H9 (cell line): ENCODE measurements at regions not wholly inside any gene's neighbourhood (a gene's known extent, or its start where the extent isn't known, plus 50 kb on each side); places are given as distances from the start of the nearest gene placed in this dataset.

ENCODE experiments used
- DNase-seq: peaks from one replicate; pipeline ENCODE4 v3.0.0-alpha.2; 2017
- H2AFZ ChIP-seq: one replicate; pipeline ENCODE4 v1.6.1; 2013; ENCODE audit warnings: mild to moderate bottlenecking, low read length, control low read depth, moderate library complexity
- H2AK5ac ChIP-seq: 2 replicates; pipeline ENCODE4 v1.6.1; 2013; ENCODE audit warnings: low read length, control low read depth, mixed read lengths; ENCODE audit not compliant: insufficient read length
- H2BK120ac ChIP-seq: one replicate; pipeline ENCODE4 v1.6.1; 2013; ENCODE audit warnings: low read depth, mild to moderate bottlenecking, low read length, control low read depth, inconsistent platforms; ENCODE audit not compliant: poor library complexity, severe bottlenecking
- H2BK12ac ChIP-seq: 2 replicates; pipeline ENCODE4 v1.6.1; 2013; ENCODE audit warnings: low read length, control low read depth, mixed read lengths, low read depth; ENCODE audit not compliant: insufficient read length
- H2BK15ac ChIP-seq: 2 replicates; pipeline ENCODE4 v1.6.1; 2013; ENCODE audit warnings: low read depth, low read length, control low read depth
- H2BK20ac ChIP-seq: one replicate; pipeline ENCODE4 v1.6.1; 2013; ENCODE audit warnings: low read depth, mild to moderate bottlenecking, low read length, control low read depth, inconsistent platforms; ENCODE audit not compliant: poor library complexity, severe bottlenecking
- H2BK5ac ChIP-seq: 2 replicates; pipeline ENCODE4 v1.6.1; 2013; ENCODE audit warnings: low read length, control low read depth, mixed read lengths; ENCODE audit not compliant: insufficient read length
- H3K14ac ChIP-seq: 2 replicates; pipeline ENCODE4 v1.6.1; 2013; ENCODE audit warnings: low read length, control low read depth; ENCODE audit not compliant: insufficient read depth
- H3K18ac ChIP-seq: 2 replicates; pipeline ENCODE4 v1.6.1; 2013; ENCODE audit warnings: low read depth, mild to moderate bottlenecking, mixed read lengths, low read length, control low read depth; ENCODE audit not compliant: insufficient read length
- H3K23ac ChIP-seq: 2 replicates; pipeline ENCODE4 v1.6.1; 2013; ENCODE audit warnings: low read length, control low read depth, mixed read lengths, low read depth; ENCODE audit not compliant: insufficient read length
- H3K23me2 ChIP-seq: 2 replicates; pipeline ENCODE4 v1.6.1; 2013; ENCODE audit warnings: low read depth, mild to moderate bottlenecking, mixed read lengths, low read length, control low read depth; ENCODE audit not compliant: insufficient read length, poor library complexity, severe bottlenecking
- H3K27ac ChIP-seq: 2 replicates; pipeline ENCODE4 v1.5.1; 2013; ENCODE audit warnings: low read length, control low read depth, mixed read lengths, low read depth; ENCODE audit not compliant: insufficient read length
- H3K27me3 ChIP-seq: 2 replicates; pipeline ENCODE4 v1.6.1; 2013; ENCODE audit warnings: low read length, control low read depth, inconsistent platforms; ENCODE audit not compliant: insufficient read depth
- H3K4ac ChIP-seq: 2 replicates; pipeline ENCODE4 v1.6.1; 2013; ENCODE audit warnings: low read depth, mild to moderate bottlenecking, control low read depth, inconsistent platforms, low read length, moderate library complexity
- H3K4me1 ChIP-seq: 2 replicates; pipeline ENCODE4 v1.6.1; 2013; ENCODE audit warnings: low read length, control low read depth, inconsistent platforms; ENCODE audit not compliant: insufficient read depth
- H3K4me2 ChIP-seq: 2 replicates; pipeline ENCODE4 v1.6.1; 2013; ENCODE audit warnings: low read length, control low read depth, mixed read lengths; ENCODE audit not compliant: insufficient read length, insufficient read depth
- H3K56ac ChIP-seq: 2 replicates; pipeline ENCODE4 v1.6.1; 2013; ENCODE audit warnings: low read depth, mild to moderate bottlenecking, mixed read lengths, low read length, control low read depth; ENCODE audit not compliant: insufficient read length
- H3K79me1 ChIP-seq: 2 replicates; pipeline ENCODE4 v1.6.1; 2013; ENCODE audit warnings: low read depth, mild to moderate bottlenecking, moderate library complexity, low read length, control low read depth, inconsistent platforms; ENCODE audit not compliant: insufficient read depth, poor library complexity, severe bottlenecking
- H3K79me2 ChIP-seq: 2 replicates; pipeline ENCODE4 v1.6.1; 2013; ENCODE audit warnings: low read length, control low read depth, inconsistent platforms; ENCODE audit not compliant: insufficient read depth
- H3K9ac ChIP-seq: 2 replicates; pipeline ENCODE4 v1.6.1; 2013; ENCODE audit warnings: low read length, control low read depth, mixed read lengths; ENCODE audit not compliant: insufficient read length; ENCODE audit errors: extremely low read depth
- H3K9me3 ChIP-seq: one replicate; pipeline ENCODE4 v1.6.1; 2013; ENCODE audit warnings: low read depth, low read length, inconsistent platforms; ENCODE audit not compliant: control insufficient read depth
- H3T11ph ChIP-seq: one replicate; pipeline ENCODE4 v1.6.1; 2013; ENCODE audit warnings: mild to moderate bottlenecking, low read length, control low read depth, inconsistent platforms
- H4K20me1 ChIP-seq: one replicate; pipeline ENCODE4 v1.6.1; 2013; ENCODE audit not compliant: control insufficient read depth, insufficient read length, insufficient read depth
- H4K5ac ChIP-seq: 2 replicates; pipeline ENCODE4 v1.6.1; 2013; ENCODE audit warnings: low read depth, mild to moderate bottlenecking, mixed read lengths, low read length, control low read depth; ENCODE audit not compliant: insufficient read length
- H4K8ac ChIP-seq: replicated peaks from 2 replicates; pipeline ENCODE4 v1.6.1; 2013; ENCODE audit warnings: low read length, control low read depth, mixed read lengths, low read depth; ENCODE audit not compliant: insufficient read length
- H4K91ac ChIP-seq: 2 replicates; pipeline ENCODE4 v1.6.1; 2013; ENCODE audit warnings: low read depth, mild to moderate bottlenecking, moderate library complexity, mixed read lengths, low read length, control low read depth; ENCODE audit not compliant: insufficient read length
- H3K27ac Mint-ChIP-seq, 3 experiments: 2 replicates in 2 of 3; 3 replicates in 1 of 3; pipeline ENCODE4 v1.8.0; 2020 to 2021; ENCODE audit warnings: mixed read lengths in 3 of 3, mild to moderate bottlenecking in 1 of 3, moderate library complexity in 1 of 3
- H3K27me3 Mint-ChIP-seq: 2 replicates; pipeline ENCODE4 v1.8.0; 2021; ENCODE audit warnings: low read depth, mild to moderate bottlenecking, moderate library complexity, mixed read lengths
- H3K36me3 Mint-ChIP-seq, 3 experiments: 2 replicates in 2 of 3; 3 replicates in 1 of 3; pipeline ENCODE4 v1.8.0; 2020 to 2021; ENCODE audit warnings: low read depth in 3 of 3, mixed read lengths in 3 of 3; ENCODE audit not compliant: insufficient read depth in 1 of 3
- H3K4me1 Mint-ChIP-seq, 2 experiments: 2 replicates each; pipeline ENCODE4 v1.8.0; 2020; ENCODE audit warnings: mixed read lengths in 2 of 2
- H3K4me3 Mint-ChIP-seq, 2 experiments: 2 replicates in 1 of 2; 3 replicates in 1 of 2; pipeline ENCODE4 v1.8.0; 2020 to 2021; ENCODE audit warnings: mild to moderate bottlenecking in 2 of 2, mixed read lengths in 2 of 2, moderate library complexity in 1 of 2
- H3K9me3 Mint-ChIP-seq, 2 experiments: 2 replicates in 1 of 2; 3 replicates in 1 of 2; pipeline ENCODE4 v1.8.0; 2020; ENCODE audit warnings: mild to moderate bottlenecking in 2 of 2, mixed read lengths in 2 of 2, moderate library complexity in 1 of 2
- TF ChIP-seq, protein P1 (sequence below): fragments of 200-600 bp; sonication (generic); conservative IDR thresholded peaks from 3 replicates; pipeline ENCODE4 v1.8.0; 2021; ENCODE audit warnings: antibody characterized with exemption, mild to moderate bottlenecking

DNA sequence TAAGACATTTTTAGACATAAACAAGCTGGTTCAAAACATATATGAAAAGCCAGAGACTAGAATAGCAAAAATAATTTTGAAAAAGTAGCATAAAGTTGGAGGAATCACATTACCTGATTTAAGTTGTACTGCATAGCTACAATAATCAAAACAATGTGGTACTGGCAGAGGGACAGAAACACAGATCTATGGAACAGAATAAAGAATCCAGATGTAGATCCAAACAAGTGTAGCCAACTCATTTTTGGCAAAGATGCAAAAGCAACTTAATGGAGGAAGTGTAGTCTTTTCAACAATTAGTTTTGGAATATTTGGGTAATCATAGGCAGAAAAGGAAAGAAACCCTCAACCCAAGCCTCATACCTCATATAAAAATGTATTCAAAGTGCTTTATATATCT, 278.7 kb upstream of the ZNF521 start:
- Histone ChIP-seq H3K27ac (no peak overlapping the region), H3K56ac (no peak overlapping the region), H2AFZ (no peak overlapping the region), H3K18ac (no peak overlapping the region), H3K4me1 (no peaks in the 10 kb centered on the region), H2BK12ac (no peak overlapping the region), H3K23me2 (no peaks in the 10 kb centered on the region), H3K27me3 (no peaks in the 10 kb centered on the region), H2BK5ac (no peak overlapping the region), H4K91ac (no peak overlapping the region), H2BK120ac (no peak overlapping the region), H3T11ph (no peak overlapping the region), H3K4ac (no peak overlapping the region), H2AK5ac (no peak overlapping the region), H3K9ac (no peak overlapping the region), H3K79me2 (no peaks in the 10 kb centered on the region), H3K14ac (no peak overlapping the region), H4K5ac (no peak overlapping the region), H4K20me1 (no peaks in the 10 kb centered on the region), H2BK15ac (no peak overlapping the region), H3K23ac (no peak overlapping the region), H3K9me3 (no peaks in the 10 kb centered on the region), H2BK20ac (no peak overlapping the region), H3K79me1 (no peaks in the 10 kb centered on the region), H4K8ac (no peak overlapping the region), H3K4me2 (no peak overlapping the region)
- no peaks in the 10 kb centered on the region; the same call in 1 of the 2 replicates for H3K27me3 Mint-ChIP-seq
- no peak overlapping the region for H3K27ac Mint-ChIP-seq
- H3K9me3 Mint-ChIP-seq = peaks cover 10 to 15% of the 10 kb centered on the region in 2 experiments
- H3K4me1 Mint-ChIP-seq = peaks cover 6 to 7% of the 10 kb centered on the region in 2 experiments
- peaks cover 0 to 9% (median 4%) of the 10 kb centered on the region in 3 experiments; a peak in 4 of 7 replicates for H3K36me3 Mint-ChIP-seq
- TF ChIP-seq, protein P1, sequence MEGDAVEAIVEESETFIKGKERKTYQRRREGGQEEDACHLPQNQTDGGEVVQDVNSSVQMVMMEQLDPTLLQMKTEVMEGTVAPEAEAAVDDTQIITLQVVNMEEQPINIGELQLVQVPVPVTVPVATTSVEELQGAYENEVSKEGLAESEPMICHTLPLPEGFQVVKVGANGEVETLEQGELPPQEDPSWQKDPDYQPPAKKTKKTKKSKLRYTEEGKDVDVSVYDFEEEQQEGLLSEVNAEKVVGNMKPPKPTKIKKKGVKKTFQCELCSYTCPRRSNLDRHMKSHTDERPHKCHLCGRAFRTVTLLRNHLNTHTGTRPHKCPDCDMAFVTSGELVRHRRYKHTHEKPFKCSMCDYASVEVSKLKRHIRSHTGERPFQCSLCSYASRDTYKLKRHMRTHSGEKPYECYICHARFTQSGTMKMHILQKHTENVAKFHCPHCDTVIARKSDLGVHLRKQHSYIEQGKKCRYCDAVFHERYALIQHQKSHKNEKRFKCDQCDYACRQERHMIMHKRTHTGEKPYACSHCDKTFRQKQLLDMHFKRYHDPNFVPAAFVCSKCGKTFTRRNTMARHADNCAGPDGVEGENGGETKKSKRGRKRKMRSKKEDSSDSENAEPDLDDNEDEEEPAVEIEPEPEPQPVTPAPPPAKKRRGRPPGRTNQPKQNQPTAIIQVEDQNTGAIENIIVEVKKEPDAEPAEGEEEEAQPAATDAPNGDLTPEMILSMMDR = no peak
- no peak for DNase-seq
- no peak overlapping the region for H3K4me3 Mint-ChIP-seq
